Fibroblast of lung (primary cell): ENCODE measurements at regions not wholly inside any gene's neighbourhood (a gene's known extent, or its start where the extent isn't known, plus 50 kb on each side); places are given as distances from the start of the nearest gene placed in this dataset.

Experiments used
- CTCF ChIP-seq, 2 donors: IDR thresholded peaks in 1 of 2; conservative IDR thresholded peaks in 1 of 2; 1 replicate in 1 of 2; 2 replicates in 1 of 2; pipeline ENCODE4 v1.5.1; 2011 to 2012; ENCODE audit warnings: low read length in 2 of 2, control low read depth in 1 of 2, inconsistent platforms in 1 of 2, low read depth in 1 of 2, mild to moderate bottlenecking in 1 of 2
- EZH2 ChIP-seq: IDR thresholded peaks from 2 replicates; pipeline ENCODE4 v1.5.1; 2012; ENCODE audit warnings: low read length, control low read depth, mild to moderate bottlenecking; ENCODE audit errors: missing control alignments

GRCh38 chr6:81682235-81682795, 70.2 kb downstream of the TENT5A start:
- no peak for TF ChIP-seq CTCF (conservative IDR thresholded peaks at IDR 0.05 in 1 of 2, IDR thresholded peaks at IDR 0.05 in 1 of 2; ENCODE audit: low read depth in 1 of 2, low read length in 2 of 2)
- TF ChIP-seq EZH2, result no peak
